Smooth muscle cell (in vitro differentiated cells): ENCODE measurements at regions not wholly inside any gene's neighbourhood (a gene's known extent, or its start where the extent isn't known, plus 50 kb on each side); places are given as distances from the start of the nearest gene placed in this dataset.

Experiments
- DNase-seq: peaks from one replicate; lab custom pipeline; 2025; ENCODE audit not compliant: unreplicated experiment; lab: John Stamatoyannopoulos, UW
- H2AFZ ChIP-seq: fragments of 200-600 bp; sonication (generic); 2 replicates; pipeline ENCODE4 v1.6.0; 2016; ENCODE audit warnings: antibody characterized with exemption, low read depth, mild to moderate bottlenecking
- H3F3A ChIP-seq: fragments of 200-600 bp; sonication (generic); 2 replicates; pipeline ENCODE4 v1.6.0; 2017; ENCODE audit warnings: antibody characterized with exemption, low read depth
- H3K27ac ChIP-seq: fragments of 200-600 bp; sonication (generic); 2 replicates; pipeline ENCODE4 v1.5.1; 2016; ENCODE audit warnings: low read depth, mild to moderate bottlenecking
- H3K27me3 ChIP-seq: fragments of 200-600 bp; sonication (generic); 2 replicates; pipeline ENCODE4 v1.6.1; 2016; ENCODE audit warnings: low read depth, mild to moderate bottlenecking
- H3K36me3 ChIP-seq: fragments of 200-600 bp; sonication (generic); 2 replicates; pipeline ENCODE4 v1.5.1; 2016; ENCODE audit warnings: low read depth
- H3K4me1 ChIP-seq: fragments of 200-600 bp; sonication (generic); 2 replicates; pipeline ENCODE4 v1.5.1; 2016; ENCODE audit warnings: low read depth
- H3K4me2 ChIP-seq: fragments of 200-600 bp; sonication (generic); 2 replicates; pipeline ENCODE4 v1.6.0; 2016; ENCODE audit warnings: mild to moderate bottlenecking
- H3K4me3 ChIP-seq: fragments of 200-600 bp; sonication (generic); 2 replicates; pipeline ENCODE4 v1.5.1; 2016; ENCODE audit warnings: mild to moderate bottlenecking
- H3K79me2 ChIP-seq: fragments of 200-600 bp; sonication (generic); 2 replicates; pipeline ENCODE4 v1.6.0; 2016; ENCODE audit warnings: low read depth, mild to moderate bottlenecking
- H3K9ac ChIP-seq: fragments of 200-600 bp; sonication (generic); 2 replicates; pipeline ENCODE4 v1.6.0; 2016; ENCODE audit warnings: low read depth
- H3K9me3 ChIP-seq: fragments of 200-600 bp; sonication (generic); replicated peaks from 2 replicates; pipeline ENCODE4 v1.5.1; 2016; ENCODE audit warnings: low read depth
- H4K20me1 ChIP-seq: fragments of 200-600 bp; sonication (generic); 2 replicates; pipeline ENCODE4 v1.6.0; 2016; ENCODE audit warnings: low read depth
- CTCF ChIP-seq: fragments of 200-600 bp; sonication (generic); IDR thresholded peaks from 2 replicates; pipeline ENCODE4 v1.5.1; 2017; ENCODE audit warnings: borderline replicate concordance, mild to moderate bottlenecking, antibody characterized with exemption; ENCODE audit not compliant: insufficient read depth, poor library complexity, severe bottlenecking
- WGBS: methylation state at CpG from one replicate; pipeline ENCODE4 v1.1.7; 2016; ENCODE audit warnings: low lambda C conversion rate; 5-methylcytosine and 5-hydroxymethylcytosine counted together

DNA sequence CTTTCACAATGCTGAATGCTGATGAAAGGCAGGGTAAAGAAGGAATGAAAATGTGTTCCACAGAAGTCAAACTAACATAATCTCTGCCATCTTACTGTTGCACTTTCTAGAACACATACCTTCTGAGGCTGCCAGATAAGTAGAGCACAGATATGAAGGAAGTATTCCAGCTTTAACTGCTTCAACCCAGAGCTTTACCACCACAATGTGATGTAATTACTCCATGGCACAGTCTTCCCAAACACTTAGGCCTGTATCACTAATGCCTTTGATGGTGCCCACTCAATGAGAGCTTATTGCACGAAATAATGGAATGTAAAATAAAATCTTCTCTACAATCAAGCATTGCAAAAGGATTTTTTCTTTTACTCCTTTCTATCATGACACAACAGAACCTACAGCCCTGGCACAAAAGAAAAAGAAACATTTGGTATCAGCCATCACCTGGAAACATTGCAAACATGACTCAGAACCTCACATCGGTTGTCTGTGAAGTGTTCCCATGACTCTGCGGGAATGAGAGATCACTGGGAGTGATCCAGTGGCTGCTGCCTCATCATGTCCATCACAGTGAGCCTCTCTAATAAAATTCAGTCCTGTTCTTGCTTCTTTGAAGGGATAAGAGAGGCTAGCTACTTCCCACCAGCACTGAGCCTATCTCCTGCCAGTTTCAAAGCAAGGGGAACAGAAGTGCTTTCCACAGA, 385.8 kb downstream of the EFNA5 start:
- H3K4me1 ChIP-seq, result no peaks in the 10 kb centered on the region
- no peak overlapping the region for H2AFZ ChIP-seq
- H3K79me2 ChIP-seq, result no peaks in the 10 kb centered on the region
- no peak overlapping the region for H3K4me3 ChIP-seq
- no peaks in the 10 kb centered on the region for H3K36me3 ChIP-seq
- no peaks in the 10 kb centered on the region for H3F3A ChIP-seq
- no peaks in the 10 kb centered on the region for H3K9me3 ChIP-seq
- DNase-seq, result no peak
- no peak for TF ChIP-seq CTCF
- peak overlapping the region; percentile 41 for H3K27ac ChIP-seq
- no peaks in the 10 kb centered on the region for H4K20me1 ChIP-seq
- H3K9ac ChIP-seq, result no peak overlapping the region
- H3K27me3 ChIP-seq, result no peaks in the 10 kb centered on the region
- WGBS, result 52% methylated on average over 3 of the region's 3 CpGs
- H3K4me2 ChIP-seq, result no peak overlapping the region

- Histone ChIP-seq H3K27me3 (no peaks in the 10 kb centered on the region), H3K9ac (no peak overlapping the region), H3K79me2 (no peaks in the 10 kb centered on the region), H3F3A (no peaks in the 10 kb centered on the region), H3K4me3 (no peak overlapping the region), H4K20me1 (no peaks in the 10 kb centered on the region), H3K4me1 (no peaks in the 10 kb centered on the region), H3K36me3 (no peaks in the 10 kb centered on the region), H3K9me3 (no peaks in the 10 kb centered on the region), H3K4me2 (no peak overlapping the region), H3K27ac (no peak overlapping the region), H2AFZ (no peak overlapping the region)
- WGBS, result 59% methylated on average over 2 of the region's 2 CpGs
- DNase-seq, result no peak
- TF ChIP-seq CTCF, result no peak
Observed at GRCh38 chr5:107282061-107282460, 388.7 kb downstream of the EFNA5 start.

DNA sequence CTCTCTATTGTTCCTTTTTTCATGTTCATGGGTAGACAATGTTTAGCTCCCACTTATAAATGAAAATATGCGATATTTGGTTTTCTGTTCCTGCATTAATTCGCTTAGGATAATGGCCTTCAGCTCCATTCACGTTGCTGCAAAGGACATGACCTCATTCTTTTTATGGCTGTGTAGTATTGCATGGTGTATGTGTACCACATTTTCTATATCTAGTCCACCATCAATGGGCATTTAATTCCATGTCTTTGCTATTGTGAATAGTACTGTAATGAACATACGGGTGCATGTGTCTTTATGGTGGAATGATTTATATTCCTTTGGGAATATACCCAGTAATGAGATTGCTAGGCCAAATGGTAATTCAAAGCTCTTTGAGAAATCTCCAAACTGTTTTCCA, 392.0 kb downstream of the EFNA5 start:
- no peaks in the 10 kb centered on the region for H3K4me1 ChIP-seq
- no peak overlapping the region for H3K9ac ChIP-seq
- no peak overlapping the region for H3K4me2 ChIP-seq
- H3K4me3 ChIP-seq, result no peak overlapping the region
- no peaks in the 10 kb centered on the region for H3K79me2 ChIP-seq
- H3K36me3 ChIP-seq, result no peaks in the 10 kb centered on the region
- H3K9me3 ChIP-seq, result no peaks in the 10 kb centered on the region
- H3K27ac ChIP-seq, result no peak overlapping the region
- no peak overlapping the region for H2AFZ ChIP-seq
- TF ChIP-seq CTCF, result no peak
- no peaks in the 10 kb centered on the region for H4K20me1 ChIP-seq
- H3F3A ChIP-seq, result no peaks in the 10 kb centered on the region
- no peaks in the 10 kb centered on the region for H3K27me3 ChIP-seq
- no peak for DNase-seq
- WGBS, result 65% methylated on average over 4 of the region's 4 CpGs

- no peak overlapping the region for H3K9ac ChIP-seq
- no peaks in the 10 kb centered on the region for H4K20me1 ChIP-seq
- no peaks in the 10 kb centered on the region for H3K9me3 ChIP-seq
- H3K4me2 ChIP-seq, result no peak overlapping the region
- no peaks in the 10 kb centered on the region for H3K27me3 ChIP-seq
- 88% methylated on average over 5 of the region's 5 CpGs for WGBS
- no peak for DNase-seq
- no peak overlapping the region for H3K27ac ChIP-seq
- no peaks in the 10 kb centered on the region for H3F3A ChIP-seq
- no peak overlapping the region for H2AFZ ChIP-seq
- no peak overlapping the region for H3K4me3 ChIP-seq
- no peak for TF ChIP-seq CTCF
- no peaks in the 10 kb centered on the region for H3K79me2 ChIP-seq
- no peaks in the 10 kb centered on the region for H3K36me3 ChIP-seq
- no peaks in the 10 kb centered on the region for H3K4me1 ChIP-seq
Observed at GRCh38 chr5:107277485-107278125, 393.1 kb downstream of the EFNA5 start.
